NB4 (cell line): ENCODE measurements at regions not wholly inside any gene's neighbourhood (a gene's known extent, or its start where the extent isn't known, plus 50 kb on each side); places are given as distances from the start of the nearest gene placed in this dataset.

Source experiments
- DNase-seq: peaks from one replicate; pipeline ENCODE4 v3.0.0; 2010; ENCODE audit warnings: low read depth
- H3K4me3 ChIP-seq: one replicate; pipeline ENCODE4 v1.5.1; 2011; ENCODE audit warnings: mild to moderate bottlenecking, low read depth, low read length, moderate library complexity
- MYC ChIP-seq: IDR thresholded peaks from 2 replicates; pipeline ENCODE4 v1.6.1; 2011; ENCODE audit warnings: low read depth, low read length
- POLR2A ChIP-seq: IDR thresholded peaks from 2 replicates; pipeline ENCODE4 v1.6.1; 2011; ENCODE audit warnings: mild to moderate bottlenecking; ENCODE audit not compliant: insufficient read length; ENCODE audit errors: extremely low read depth
- TF ChIP-seq, protein P1 (sequence below): IDR thresholded peaks from one replicate; pipeline ENCODE4 v1.5.1; 2012; ENCODE audit warnings: low read depth, low read length
- TF ChIP-seq, protein P2 (sequence below): IDR thresholded peaks from 2 replicates; pipeline ENCODE4 v1.6.1; 2011; ENCODE audit warnings: low read depth, low read length

DNA sequence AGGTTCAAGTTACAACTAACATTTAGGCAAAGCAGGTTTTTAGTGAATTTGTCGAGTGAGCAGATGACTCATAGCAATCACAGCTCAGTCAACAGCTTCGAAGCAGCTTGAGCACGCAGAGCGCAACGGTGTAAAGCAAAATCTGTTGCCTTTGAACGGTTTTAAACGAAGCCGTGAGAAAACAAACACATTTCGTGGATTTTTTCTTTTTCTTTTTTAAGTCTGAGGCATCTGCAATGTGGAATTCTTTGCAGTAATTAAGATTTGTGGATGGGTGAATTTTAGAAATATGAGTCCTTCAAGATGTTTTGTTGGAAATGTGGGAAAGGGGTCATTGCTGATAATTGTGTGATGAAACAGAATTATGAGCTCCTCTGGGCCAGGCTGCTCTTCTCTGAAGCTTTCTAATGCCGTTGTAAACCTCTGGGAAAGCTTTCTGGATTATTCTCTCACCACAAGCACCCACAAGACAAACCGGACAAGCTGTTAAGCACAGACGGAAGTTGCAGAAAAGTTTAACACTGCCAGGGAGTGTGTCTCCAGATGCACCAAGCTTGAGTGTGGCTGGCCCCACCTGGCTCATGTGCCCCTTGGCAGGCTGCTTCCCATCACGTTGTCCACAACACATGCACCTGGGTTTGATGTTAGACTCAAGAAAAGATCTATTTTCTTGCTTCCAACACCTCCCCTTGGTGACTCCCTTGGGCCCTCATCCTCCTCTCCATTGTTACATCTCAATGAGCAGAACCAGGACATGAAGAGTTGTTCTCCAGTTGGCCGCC is 224.7 kb downstream of the ACKR3 start:
- no peak overlapping the region for H3K4me3 ChIP-seq
- TF ChIP-seq, protein P1, sequence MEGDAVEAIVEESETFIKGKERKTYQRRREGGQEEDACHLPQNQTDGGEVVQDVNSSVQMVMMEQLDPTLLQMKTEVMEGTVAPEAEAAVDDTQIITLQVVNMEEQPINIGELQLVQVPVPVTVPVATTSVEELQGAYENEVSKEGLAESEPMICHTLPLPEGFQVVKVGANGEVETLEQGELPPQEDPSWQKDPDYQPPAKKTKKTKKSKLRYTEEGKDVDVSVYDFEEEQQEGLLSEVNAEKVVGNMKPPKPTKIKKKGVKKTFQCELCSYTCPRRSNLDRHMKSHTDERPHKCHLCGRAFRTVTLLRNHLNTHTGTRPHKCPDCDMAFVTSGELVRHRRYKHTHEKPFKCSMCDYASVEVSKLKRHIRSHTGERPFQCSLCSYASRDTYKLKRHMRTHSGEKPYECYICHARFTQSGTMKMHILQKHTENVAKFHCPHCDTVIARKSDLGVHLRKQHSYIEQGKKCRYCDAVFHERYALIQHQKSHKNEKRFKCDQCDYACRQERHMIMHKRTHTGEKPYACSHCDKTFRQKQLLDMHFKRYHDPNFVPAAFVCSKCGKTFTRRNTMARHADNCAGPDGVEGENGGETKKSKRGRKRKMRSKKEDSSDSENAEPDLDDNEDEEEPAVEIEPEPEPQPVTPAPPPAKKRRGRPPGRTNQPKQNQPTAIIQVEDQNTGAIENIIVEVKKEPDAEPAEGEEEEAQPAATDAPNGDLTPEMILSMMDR: no peak
- TF ChIP-seq POLR2A: no peak
- TF ChIP-seq, protein P2, sequence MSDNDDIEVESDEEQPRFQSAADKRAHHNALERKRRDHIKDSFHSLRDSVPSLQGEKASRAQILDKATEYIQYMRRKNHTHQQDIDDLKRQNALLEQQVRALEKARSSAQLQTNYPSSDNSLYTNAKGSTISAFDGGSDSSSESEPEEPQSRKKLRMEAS: no peak
- no peak for TF ChIP-seq MYC
- no peak for DNase-seq

DNA sequence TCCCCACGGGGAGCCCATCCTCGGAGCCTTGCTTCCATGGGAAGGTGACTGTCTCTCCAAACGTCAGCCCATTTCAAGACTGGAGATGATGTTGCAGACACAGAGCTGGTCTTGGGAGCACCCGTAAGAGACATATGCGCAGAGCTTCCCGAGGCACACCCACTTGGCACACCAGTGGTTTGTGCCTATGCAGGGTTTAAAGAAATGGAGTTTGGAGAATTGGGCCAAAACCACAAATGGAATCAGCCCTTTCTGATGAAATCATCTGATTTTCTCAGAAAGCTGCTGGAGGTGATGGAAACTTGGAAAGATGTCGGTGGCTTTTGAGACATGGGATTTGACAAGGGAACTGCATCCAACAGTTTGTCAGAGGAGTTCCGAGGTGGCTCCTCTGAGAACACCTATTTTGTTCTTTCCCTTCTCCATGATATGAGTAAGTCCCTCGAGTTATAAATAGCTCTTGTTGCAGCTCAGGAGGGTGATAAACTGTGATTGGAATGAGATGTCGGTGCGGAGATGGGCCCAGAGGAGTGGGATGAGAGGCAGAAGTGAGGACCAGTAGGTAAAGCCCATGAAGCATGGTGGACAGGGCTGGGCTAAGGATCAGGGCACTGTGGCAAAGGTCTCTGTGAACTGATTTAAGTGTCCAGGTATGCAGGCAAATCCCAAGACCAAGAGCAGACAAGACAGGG is 225.7 kb downstream of the ACKR3 start:
- DNase-seq: no peak
- TF ChIP-seq, protein P1: no peak
- TF ChIP-seq MYC (no peak), POLR2A (no peak)
- TF ChIP-seq, protein P2: no peak

DNA sequence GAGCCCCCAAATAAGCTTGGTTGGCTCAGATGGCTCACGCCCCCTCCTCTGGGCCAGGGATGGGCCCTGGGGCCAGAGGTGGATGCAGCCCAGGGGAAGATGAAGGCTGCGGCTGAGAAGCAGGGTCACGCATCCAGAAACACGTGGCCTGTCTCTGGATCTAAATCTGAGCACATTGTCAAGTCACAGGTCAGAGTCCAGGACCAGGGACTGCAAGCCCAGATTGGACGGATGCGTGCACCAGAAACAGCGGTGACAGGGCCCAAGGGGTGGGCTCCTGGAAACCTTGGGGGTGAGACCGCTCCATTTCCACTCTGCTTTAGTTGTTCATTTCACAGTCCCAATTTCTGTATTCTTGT is 226.2 kb downstream of the ACKR3 start:
- no peak for DNase-seq
- TF ChIP-seq, protein P2: no peak
- TF ChIP-seq POLR2A: no peak
- TF ChIP-seq, protein P1: no peak
- H3K4me3 ChIP-seq: no peak overlapping the region

More for the DNA sequence above, 225.7 kb downstream of the ACKR3 start:
- H3K4me3 ChIP-seq: no peak overlapping the region

DNA sequence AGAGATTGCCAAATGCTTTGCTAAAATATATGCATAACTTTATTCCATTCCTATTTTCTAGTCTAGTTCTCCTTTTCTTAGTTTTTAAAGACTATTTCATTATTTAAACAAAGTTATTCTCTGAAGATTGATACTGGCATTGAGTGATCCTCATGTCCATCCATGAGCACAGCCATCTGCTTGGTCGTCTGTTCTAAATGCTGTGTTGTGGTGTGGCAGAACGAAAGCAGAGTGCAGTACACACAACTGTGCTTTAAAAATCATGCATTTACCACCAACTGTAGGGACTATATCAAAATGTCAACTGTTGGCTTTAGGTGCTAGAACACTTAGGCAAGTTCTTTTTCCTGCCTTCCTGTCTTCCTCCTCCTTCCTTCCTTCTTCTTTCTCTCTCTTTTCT is 226.6 kb downstream of the ACKR3 start:
- TF ChIP-seq, protein P1: no peak
- TF ChIP-seq POLR2A (no peak), MYC (no peak)
- TF ChIP-seq, protein P2: no peak
- DNase-seq: no peak

DNA sequence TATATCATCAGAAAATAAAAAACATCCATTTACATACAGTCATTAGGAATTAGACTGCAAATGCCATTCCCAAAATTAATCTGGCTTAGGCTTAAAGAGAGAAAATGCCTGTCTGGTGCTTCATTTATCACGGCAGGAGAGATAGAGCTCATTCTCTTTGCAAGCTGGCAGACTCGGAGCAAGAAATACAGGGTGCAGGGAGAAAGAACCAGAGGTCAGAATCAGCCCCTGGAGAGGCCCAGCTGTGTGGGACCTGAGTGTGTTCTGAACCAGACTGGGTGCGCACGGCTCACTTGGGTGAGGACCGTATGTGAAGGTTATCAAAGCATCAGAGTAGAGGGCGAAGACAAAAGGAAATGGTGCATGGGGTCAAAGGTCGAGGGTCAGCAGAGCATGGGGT is 227.8 kb downstream of the ACKR3 start:
- no peak overlapping the region for H3K4me3 ChIP-seq
- TF ChIP-seq POLR2A: no peak
- no peak for TF ChIP-seq MYC
- TF ChIP-seq, protein P2: no peak
- TF ChIP-seq, protein P1: no peak
- no peak for DNase-seq

More for the DNA sequence above, 226.6 kb downstream of the ACKR3 start:
- no peak overlapping the region for H3K4me3 ChIP-seq
